PC-3 (cell line): ENCODE measurements at regions not wholly inside any gene's neighbourhood (a gene's known extent, or its start where the extent isn't known, plus 50 kb on each side); places are given as distances from the start of the nearest gene placed in this dataset.

Source experiments
- CTCF ChIP-seq: fragments of 300-600 bp; sonication (generic); conservative IDR thresholded peaks from 2 replicates; pipeline ENCODE4 v1.5.1; 2017; ENCODE audit warnings: antibody characterized with exemption, low read depth, mild to moderate bottlenecking, low read length
- EZH2 ChIP-seq: fragments of 300-600 bp; sonication (generic); IDR thresholded peaks from one replicate; pipeline ENCODE4 v1.6.1; 2017; ENCODE audit warnings: antibody characterized with exemption, mild to moderate bottlenecking, low read length; ENCODE audit not compliant: unreplicated experiment
- EZH2phosphoT487 ChIP-seq: fragments of 300-600 bp; sonication (generic); IDR thresholded peaks from 2 replicates; pipeline ENCODE4 v1.6.1; 2018; ENCODE audit warnings: mild to moderate bottlenecking, antibody characterized with exemption, low read length, borderline replicate concordance

- no peak for TF ChIP-seq EZH2
- no peak for TF ChIP-seq EZH2phosphoT487
- TF ChIP-seq CTCF = no peak
These were observed 199.5 kb downstream of the SUCLA2 start for GRCh38 chr13:47801555-47801954.
